ENCODE measurements at regions not wholly inside any gene's neighbourhood (a gene's known extent, or its start where the extent isn't known, plus 50 kb on each side); places are given as distances from the start of the nearest gene placed in this dataset.

- no peak for TF ChIP-seq POLR2A (IDR thresholded peaks at IDR 0.05)
- TF ChIP-seq, protein P1, sequence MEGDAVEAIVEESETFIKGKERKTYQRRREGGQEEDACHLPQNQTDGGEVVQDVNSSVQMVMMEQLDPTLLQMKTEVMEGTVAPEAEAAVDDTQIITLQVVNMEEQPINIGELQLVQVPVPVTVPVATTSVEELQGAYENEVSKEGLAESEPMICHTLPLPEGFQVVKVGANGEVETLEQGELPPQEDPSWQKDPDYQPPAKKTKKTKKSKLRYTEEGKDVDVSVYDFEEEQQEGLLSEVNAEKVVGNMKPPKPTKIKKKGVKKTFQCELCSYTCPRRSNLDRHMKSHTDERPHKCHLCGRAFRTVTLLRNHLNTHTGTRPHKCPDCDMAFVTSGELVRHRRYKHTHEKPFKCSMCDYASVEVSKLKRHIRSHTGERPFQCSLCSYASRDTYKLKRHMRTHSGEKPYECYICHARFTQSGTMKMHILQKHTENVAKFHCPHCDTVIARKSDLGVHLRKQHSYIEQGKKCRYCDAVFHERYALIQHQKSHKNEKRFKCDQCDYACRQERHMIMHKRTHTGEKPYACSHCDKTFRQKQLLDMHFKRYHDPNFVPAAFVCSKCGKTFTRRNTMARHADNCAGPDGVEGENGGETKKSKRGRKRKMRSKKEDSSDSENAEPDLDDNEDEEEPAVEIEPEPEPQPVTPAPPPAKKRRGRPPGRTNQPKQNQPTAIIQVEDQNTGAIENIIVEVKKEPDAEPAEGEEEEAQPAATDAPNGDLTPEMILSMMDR (IDR thresholded peaks at IDR 0.05): no peak
- no peak for TF ChIP-seq EP300 (IDR thresholded peaks at IDR 0.05)
Observed at GRCh38 chr10:71135236-71135635, 77.1 kb upstream of the UNC5B start.

Data from ovary (tissue), 3 donors.